Stimulated activated CD8-positive, alpha-beta memory T cell treated with anti-CD3 and anti-CD28 coated beads, Interleukin-7, amount 100 ng/mL, for 24 hours (primary cell): ENCODE measurements at regions not wholly inside any gene's neighbourhood (a gene's known extent, or its start where the extent isn't known, plus 50 kb on each side); places are given as distances from the start of the nearest gene placed in this dataset.
"Not testable (repeated sequence)": the region's sequence is repeated elsewhere in the genome, so short reads cannot be mapped to it uniquely, and the experiment has no call there.

ENCODE experiments used
- DNase-seq: peaks from one replicate; pipeline ENCODE4 v3.0.0-alpha.2; 2020; ENCODE audit warnings: low read depth

DNA sequence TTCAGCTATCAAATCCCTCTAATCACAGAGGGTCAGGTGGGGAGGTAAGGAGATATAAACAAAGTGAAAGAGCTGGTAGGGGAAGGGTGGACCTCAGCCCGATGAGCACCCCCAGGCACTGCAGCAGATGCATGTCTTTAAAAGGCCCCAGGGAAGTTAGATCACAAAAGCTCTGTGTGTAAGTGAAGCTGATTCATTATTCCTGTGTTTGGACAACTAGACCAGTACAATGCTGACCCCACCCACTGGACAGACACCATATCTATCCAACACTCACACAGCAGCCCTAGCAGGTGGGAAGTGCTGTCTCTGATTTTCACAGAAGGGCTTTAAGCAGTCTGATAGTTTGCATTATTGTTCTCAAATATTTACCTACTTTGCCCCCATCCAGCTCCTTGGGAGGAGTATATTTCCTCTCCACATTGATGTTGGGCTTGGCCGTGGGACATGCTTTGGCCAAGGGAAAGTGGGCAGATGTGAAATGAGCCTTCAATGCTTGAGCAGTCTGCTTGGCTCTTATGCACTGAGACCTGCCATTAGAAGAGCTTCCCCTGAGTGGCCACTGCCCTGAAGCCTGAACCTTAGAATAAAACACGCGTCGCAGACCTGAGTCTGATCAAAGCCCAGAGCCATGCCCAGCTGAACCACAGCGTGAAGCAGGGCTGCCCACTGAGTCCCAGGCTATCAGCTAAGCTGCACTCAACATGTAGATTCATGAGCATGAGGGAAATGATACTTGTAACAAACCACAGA, 111.4 kb downstream of the COPS8 start:
- no peak for DNase-seq

DNA sequence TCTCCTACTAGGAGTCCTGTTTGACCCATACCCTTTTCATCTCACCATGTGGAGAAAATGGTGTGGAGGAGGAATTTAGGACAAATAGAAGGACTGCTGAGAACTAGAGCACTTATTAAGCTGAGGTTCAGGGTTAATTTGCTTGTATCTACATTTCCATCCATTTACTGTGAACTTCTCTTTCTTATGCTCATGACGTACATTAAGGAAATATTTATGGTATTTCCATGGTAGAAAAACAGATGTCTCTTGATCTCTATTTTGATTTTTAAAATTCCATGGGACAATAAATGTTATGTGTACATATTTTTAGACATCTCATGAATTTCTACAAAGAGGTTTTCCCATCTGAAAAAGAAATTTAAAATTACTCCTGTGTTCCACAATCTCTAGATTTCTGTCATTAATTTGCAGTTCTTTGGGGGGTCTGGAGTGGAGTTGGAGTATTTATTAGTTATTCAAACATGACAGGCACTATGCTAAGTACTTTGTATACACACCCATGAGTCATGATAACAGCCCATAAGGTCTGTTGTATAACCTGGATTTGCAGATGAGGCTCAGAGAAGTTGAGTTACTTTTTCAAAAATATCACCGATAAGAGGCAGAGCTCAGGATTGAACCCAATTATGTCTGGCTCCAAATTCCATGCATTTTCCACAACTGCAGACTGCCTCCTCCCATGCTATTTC, 112.6 kb downstream of the COPS8 start:
- DNase-seq, result no peak

DNA sequence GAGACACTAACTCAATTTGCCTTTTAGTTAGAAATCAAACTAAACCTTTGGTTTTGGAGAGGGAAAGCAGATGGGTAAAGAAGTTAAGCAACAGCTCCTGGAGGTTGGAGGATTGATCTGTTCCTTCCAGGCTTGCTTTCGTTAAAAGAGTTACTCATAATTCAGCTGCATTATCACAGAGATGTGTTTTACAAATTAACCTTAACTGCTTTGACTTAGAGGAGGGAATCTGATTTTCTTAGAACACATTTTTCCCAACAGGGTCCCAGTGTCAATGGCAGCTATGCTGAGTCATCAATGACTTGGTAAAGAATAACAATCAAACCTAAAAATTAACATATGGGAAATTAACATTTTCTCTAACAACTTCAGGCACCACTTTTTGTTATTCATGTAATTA, 113.4 kb downstream of the COPS8 start:
- no peak for DNase-seq

DNA sequence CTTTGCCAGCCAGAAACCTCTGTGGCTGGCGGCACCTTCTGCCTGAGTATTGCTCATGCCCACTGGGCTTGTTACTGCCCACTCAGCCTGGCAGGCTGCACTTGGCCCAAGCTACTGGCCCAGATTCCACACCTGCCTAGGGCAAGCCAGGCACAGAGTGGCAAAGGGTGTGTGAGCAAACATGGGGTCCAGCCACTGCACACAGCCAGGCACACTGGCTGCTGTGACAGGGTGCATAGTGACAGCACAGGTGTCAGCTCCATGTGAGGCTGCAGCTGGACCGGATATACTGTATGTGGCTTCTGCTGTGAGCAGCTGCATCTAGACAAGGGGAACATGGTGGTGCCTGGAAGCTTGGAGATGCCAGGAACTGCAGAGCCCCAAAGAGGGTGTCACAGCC, 113.9 kb downstream of the COPS8 start:
- DNase-seq, result no peak

DNA sequence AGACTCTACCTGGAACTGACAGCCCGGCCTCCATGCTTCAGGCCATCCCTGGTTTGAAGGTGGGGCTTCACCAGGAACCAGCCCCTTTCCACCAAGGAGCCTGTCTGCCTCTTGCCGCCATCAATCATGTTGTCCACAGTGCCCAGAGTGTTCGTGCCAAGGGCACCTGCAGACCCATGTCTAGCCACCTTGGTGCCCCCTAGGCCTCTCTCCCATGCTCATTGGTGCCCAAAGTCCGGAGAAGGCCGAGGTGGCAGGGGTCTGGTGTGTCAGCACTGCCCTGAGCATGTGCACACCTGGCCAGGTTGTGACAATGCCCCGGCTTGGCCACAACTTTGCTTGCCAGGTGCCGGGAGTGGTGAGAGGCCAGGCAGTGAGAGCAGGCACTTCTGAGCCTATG, 114.8 kb downstream of the COPS8 start:
- no peak for DNase-seq

DNA sequence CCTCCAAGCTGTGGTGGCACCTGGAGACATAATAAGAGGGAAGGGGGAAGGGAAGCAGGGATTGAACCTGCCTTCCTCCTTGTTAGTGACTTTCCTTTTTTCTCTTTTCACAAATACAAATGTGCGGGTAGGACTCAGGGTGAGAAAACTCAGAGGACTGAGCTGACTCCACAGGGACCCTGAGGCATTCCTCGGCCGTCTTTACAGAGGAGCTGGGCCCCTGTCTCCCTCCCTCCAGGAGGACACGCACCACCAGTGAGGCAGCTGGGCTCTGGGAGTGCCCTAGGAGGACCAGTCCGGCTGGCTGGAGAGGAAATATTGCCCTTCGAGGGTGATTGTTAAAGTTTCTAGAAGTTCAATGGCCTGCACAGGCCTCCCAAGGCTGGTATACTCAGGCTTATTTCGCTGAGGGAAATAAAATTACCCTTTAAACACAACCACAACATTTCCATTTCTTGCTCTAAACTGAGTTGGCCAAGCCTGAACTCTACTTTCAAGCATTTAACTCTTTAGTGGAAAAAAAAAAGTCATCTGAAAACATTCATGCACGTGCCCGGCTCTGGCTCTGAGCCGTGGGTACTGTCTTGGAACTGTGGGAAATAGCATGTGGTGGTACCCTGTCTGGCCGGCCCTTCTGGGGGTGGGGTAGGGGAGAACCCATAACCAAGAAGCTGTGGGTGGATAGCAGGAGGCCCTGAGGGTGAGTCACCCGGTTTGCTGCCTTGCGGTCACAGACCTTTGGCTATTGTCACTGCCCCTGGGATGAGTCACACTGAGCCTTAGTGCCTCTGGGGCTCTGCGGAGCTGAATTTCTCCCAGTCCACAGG, 116.0 kb downstream of the COPS8 start:
- DNase-seq, result no peak

DNA sequence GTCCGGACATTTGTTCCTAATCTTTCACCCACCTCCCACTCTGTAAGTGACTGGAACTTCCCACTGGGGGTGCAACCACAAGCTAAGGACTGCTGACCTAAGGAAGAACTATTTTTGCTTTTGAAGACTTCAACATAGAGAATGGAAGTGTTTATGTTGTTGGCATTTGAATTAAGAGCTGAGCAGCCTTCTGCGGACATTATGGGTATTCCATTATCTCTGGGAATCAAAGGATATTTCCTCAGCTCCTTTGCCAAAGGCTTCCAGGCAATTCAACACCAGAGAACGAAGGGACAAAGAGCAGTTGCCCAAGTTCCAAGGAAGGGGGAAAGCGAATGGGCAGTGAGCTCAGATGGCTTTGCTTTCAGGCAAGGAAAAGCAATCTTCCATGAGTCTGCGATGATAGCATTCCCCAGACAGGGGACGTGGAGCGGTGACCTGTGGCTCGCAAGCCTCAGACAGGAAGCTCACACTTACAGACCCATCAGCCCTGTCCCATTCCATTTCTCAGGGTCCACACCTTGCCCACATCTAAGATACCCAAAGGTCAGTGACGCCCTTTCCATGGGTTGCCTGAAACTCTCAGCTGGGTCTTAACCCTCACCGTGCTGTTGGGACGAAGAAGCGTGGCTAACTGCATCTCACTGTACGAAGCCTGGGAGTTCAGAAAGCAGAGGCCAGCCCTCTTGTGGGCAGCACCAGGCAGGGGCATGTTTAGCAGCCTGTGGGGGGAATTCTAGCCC, 116.8 kb downstream of the COPS8 start:
- no peak for DNase-seq

DNA sequence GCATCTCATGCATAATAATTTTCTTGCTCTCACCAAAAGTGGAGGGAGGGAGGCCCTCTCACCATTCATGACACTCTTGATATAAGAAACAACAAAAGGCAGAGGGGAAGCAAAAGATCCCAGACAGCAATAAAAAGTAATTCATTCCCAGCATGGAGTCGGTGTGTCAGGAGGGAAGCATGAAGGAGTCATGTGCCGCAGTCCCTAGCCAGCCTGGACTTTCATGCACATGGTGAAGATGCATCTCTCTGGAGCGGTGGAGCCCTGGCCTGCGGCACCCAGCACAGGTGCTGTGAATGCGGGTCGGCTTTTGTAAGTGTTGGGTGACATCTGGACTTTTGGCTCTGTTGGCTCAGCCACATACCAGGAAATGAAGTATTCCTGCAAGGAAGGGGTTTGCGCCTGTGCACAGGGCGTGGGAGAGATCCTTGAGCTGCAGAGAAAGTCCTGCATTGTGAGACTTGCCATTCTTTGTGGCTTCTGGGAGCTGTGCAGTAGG, 119.4 kb downstream of the COPS8 start:
- no peak for DNase-seq

DNA sequence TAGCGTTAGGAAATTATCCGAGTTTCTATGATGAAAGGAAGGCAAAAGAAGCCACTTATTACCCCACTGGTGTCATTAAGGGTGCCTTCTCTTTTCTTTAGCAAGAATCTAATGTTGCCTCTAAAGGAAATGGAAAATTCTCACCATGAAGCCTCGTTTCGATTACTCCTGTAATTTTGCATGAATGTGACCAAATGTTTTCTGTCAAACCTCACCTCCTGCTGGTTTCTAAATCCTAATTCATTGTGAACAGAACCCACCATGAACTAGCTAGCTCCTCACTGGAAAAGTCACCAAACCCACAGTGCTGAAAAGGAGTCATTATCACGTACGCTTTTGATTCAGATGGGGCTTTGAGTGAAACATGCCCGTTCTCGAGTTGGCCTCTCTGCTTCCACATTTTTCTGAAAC, 119.9 kb downstream of the COPS8 start:
- no peak for DNase-seq

DNA sequence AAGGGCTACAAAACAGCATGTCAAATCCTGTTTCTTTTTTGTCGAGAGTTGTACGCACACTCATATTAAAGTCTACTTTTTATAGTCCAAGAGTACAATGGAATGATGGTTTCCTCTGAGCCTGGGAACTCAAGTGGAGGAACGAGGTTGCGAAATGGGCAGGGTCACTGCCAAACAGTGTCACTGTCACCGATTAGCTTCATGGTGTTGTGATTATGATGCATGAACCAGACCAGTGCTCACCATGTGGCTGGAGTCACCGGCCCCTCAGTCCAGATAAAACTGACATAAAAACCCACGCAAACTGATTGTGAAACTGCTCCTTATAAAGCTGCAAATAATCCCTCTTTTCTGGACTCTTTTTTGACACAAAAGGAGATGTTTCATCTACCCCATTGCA, 122.0 kb downstream of the COPS8 start:
- no peak for DNase-seq

DNA sequence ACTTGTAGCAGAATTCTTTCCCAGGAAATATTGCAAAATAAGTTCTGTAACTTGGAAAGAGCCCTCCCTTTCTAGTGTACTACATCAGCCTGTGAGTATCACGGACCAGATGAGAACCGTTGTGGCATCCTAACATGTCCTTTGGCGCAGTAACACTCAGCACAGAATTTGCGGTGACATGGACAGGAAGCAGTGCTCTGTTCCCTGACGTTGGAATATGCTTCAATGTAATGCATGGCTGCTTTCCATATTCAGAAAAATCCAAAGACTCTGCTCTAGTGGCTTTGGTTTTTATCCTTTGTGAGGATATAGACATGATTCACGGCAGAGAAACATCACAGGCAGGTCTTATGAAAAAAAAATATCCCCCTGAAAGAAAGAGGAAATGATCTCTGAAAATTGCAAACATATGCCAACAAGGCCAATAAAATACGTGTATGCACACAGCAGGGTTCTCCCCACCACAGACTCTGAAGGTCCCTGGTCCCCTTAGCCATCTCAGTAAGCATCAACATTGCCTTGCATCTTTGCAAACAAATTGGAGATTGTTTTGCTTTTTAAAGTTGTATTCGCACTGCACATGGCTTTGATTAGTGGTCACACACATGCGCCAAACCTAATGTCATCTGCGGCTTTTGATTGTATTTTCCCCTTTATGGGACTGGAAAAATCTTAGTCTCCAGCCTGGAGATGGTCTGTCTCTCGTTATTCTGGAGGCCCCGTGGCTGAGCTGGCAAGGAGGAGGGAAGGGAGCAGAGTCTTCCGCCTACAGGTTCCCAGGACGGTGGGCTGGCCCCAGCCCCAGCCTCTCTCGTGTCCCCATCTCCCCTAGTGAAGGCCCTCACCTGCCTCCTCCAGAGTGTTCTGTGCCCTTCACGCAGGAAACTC, 122.9 kb downstream of the COPS8 start:
- DNase-seq, result no peak

DNA sequence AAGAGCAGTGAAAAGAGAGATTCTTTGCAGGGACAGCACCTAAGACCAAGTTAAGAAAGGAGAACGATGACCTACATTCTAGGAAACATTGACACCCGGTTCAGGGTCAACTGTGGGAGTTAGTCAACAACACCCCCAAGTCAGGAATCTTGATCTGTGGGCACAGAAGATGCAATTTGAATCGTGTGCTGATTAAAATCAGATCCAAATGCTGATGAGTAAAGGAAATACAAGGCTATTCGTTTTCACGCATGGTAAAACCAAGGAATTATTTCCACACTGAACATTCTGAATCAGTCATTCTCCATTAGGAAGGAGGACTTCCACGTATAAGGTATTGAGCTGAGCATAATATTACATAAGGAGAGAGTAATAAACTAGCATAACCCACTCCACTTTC, 124.2 kb downstream of the COPS8 start:
- no peak for DNase-seq

DNA sequence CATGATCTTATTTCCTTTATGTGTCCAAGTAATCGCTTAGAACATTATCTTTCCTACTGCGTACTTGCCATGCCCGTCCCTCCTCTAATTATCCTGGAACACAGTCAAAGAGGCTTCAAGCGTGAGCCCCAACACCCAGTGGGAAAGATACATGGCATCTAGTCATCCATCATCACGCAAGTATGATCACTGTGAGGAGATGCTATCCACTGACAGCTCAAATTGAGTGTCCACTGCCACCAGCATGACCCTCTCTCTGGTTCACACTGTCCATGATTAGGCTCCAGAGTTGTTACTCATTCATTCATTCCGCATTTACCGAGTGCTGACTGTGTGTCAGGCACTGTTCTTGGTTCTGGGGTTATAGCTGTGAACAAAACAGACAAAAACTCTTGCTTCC, 124.6 kb downstream of the COPS8 start:
- DNase-seq, result no peak

DNA sequence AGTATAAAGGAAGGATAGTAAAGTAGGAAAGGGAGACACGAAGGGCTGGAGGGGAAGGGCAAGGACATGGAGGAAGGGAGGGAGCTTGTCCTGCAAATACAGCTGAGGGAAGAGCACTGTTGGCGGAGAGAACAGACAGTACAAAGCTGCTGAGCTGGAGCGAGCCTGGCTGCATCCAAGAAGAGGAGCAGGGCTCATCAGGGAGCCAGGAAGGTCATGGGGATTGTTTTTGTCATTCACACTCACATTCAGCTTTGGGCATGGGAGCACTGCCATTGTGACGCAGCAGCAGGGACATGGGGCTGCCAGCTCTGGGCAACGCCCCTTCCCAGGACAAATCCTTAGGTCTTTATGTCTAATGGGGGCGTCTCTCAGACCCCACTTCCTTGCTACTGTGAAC, 125.1 kb downstream of the COPS8 start:
- no peak for DNase-seq

DNA sequence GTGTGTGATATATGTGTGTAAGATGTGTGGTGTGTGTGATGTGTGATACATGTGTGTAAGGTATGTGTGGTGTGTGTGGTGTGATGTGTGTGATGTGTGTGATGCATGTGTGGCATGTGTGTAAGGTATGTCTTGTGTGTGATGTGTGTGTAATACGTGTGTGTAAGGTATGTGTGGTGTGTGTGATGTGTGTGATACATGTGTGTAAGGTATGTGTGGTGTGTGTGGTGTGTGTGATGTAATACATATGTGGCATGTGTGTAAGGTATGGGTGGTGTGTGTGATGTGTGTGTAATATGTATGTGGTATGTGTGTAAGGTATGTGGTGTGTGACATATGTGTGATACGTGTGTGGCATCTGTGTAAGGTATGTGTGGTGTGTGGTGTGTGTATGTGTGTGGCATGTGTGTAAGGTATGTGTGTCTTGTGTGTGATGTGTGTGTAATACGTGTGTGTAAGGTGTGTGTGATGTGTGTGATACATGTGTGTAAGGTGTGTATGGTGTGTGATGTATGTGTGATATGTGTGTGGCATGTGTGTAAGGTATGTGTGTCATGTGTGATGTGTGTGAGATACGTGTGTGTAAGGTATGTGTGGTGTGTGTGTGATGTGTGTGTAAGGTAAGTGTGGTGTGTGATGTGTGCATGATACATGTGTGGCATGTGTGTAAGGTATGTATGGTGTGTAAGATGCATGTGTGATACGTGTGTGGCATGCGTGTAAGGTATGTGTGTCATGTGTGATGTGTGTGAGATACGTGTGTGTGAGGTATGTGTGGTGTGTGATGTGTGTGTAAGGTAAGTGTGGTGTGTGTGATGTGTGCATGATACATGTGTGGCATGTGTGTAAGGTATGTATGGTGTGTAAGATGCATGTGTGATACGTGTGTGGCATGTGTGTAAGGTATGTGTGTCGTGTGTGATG, 126.9 kb downstream of the COPS8 start:
- not testable (repeated sequence) for DNase-seq

DNA sequence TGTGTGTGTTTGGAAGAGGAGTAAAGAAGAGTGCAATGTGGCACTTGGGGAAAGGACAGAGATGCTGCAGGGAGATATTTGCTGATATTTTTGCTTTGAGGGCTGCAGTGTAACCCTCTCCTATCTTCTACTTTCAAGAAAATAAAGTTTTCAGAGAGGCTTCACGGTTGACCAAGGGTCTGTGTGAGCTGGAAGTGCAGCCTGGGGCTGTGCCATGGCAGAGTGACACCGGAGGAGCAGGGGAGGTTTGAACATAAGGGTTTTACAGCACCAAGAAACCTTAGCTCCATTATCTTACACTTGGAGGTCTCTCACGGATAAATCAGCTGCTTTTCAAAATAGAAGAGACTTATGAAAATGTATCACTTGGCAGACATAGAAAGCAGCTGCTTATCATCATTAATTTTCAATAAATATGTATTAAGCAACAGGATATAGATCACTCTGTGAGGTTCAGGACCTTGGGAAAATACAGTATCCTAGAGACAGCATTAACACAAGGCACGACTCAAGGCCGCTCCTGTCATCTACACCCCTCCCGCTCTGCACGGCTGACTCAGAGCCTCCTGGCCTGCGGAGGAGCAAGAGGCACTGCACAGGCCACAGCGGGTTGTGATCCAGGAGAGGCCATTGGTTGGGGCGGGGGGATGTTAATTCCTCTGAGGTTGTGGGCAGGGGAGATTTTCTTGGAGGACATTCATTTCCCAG, 127.8 kb downstream of the COPS8 start:
- no peak for DNase-seq

DNA sequence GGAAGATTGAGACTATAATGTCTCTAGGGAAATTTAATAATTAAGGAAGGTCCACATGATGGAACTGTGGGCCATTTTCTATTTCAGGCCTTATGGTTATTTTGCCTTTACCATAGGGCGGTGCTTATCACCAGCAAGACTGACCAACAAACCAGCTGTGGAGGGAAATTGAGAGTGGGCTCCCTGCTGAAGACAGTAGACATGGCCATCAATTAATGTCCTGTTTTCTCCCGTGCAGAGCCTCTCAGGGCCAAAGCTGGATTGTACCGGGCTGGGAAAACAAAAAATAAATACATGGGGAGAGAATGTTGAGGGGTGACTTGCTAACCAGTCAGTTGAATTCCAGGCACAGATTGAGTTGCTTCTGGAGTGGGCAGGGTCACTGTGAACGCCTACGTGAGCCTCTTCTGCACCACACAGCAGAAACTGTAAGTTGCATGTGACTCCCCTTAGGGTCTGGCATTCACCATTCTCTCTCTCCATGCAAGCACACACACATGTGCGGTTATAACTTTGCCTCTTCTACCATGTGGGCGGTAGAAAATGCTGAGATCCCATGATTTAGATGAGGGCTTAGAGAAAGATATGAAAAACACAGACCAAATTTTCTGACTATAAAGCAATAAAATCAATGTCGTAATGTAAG, 128.5 kb downstream of the COPS8 start:
- DNase-seq, result no peak

DNA sequence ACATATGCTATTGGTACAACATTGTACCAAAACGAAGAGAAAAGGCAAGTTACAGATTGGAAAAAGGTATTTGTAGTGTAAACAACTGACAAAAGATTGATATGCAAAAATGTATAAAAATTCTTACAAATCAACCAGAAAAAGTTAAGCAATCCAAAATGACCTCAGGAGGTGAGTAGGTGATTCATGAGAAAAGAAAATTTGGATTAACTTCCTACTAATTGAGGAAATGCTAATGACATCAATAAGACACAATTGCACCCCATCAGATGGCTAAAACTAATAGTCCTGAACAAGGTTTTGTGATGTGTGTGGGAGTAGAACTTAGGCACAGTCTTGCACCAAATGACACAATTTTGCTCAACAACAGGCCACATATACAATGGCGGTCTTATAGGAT, 129.3 kb downstream of the COPS8 start:
- no peak for DNase-seq
